OCI-LY7 (cell line): ENCODE measurements at regions not wholly inside any gene's neighbourhood (a gene's known extent, or its start where the extent isn't known, plus 50 kb on each side); places are given as distances from the start of the nearest gene placed in this dataset.
"Not testable (repeated sequence)": the region's sequence is repeated elsewhere in the genome, so short reads cannot be mapped to it uniquely, and the experiment has no call there.

ENCODE experiments used
- BruUV-seq: library from RNA; stranded (reverse); fragments of 400-500 nt; replicated peaks from 2 replicates; lab custom pipeline; 2021; lab: Mats Ljungman, UMichigan
- CTCF ChIA-PET: fragments of 300-600 bp; sonication (Branson Sonifier 250); formaldehyde crosslinking; loops from one replicate; lab custom pipeline; 2022; ENCODE audit warnings: antibody characterized with exemption; ENCODE audit not compliant: unreplicated experiment; lab: Charles Lee
- POLR2A ChIA-PET: fragments of 300-600 bp; sonication (Branson Sonifier 250); formaldehyde crosslinking; loops from one replicate; lab custom pipeline; 2022; ENCODE audit warnings: antibody characterized with exemption; lab: Charles Lee
- DNase-seq: peaks from one replicate; pipeline ENCODE4 v3.0.0-alpha.2; 2015; ENCODE audit warnings: low spot score
- H2AFZ ChIP-seq: fragments of 200-600 bp; sonication (generic), shearing (Covaris generic); 2 replicates; pipeline ENCODE4 v1.6.1; 2014; ENCODE audit warnings: mild to moderate bottlenecking, antibody characterized with exemption, low read length, moderate library complexity
- H3K27ac ChIP-seq: fragments of 200-600 bp; sonication (generic); 2 replicates; pipeline ENCODE4 v1.5.1; 2014; ENCODE audit warnings: mixed run types, low read depth, mild to moderate bottlenecking, moderate library complexity, low read length, inconsistent platforms; ENCODE audit not compliant: poor library complexity, severe bottlenecking
- H3K36me3 ChIP-seq: fragments of 200-600 bp; sonication (generic); 2 replicates; pipeline ENCODE4 v1.6.1; 2014; ENCODE audit warnings: mild to moderate bottlenecking, antibody characterized with exemption, low read length, moderate library complexity, mixed read lengths; ENCODE audit not compliant: insufficient read depth
- H3K4me1 ChIP-seq: fragments of 200-600 bp; sonication (generic); 2 replicates; pipeline ENCODE4 v1.5.1; 2014; ENCODE audit warnings: mild to moderate bottlenecking, low read length; ENCODE audit not compliant: insufficient read depth, poor library complexity, severe bottlenecking
- H3K4me2 ChIP-seq: fragments of 200-600 bp; sonication (generic); 2 replicates; pipeline ENCODE4 v1.6.1; 2014; ENCODE audit warnings: mild to moderate bottlenecking, low read length
- H3K4me3 ChIP-seq: fragments of 200-600 bp; sonication (generic); 2 replicates; pipeline ENCODE4 v1.5.1; 2014; ENCODE audit warnings: mild to moderate bottlenecking, low read depth, low read length; ENCODE audit not compliant: poor library complexity, severe bottlenecking
- H3K79me2 ChIP-seq: fragments of 200-600 bp; sonication (generic); 2 replicates; pipeline ENCODE4 v1.6.1; 2016; ENCODE audit warnings: low read depth, mild to moderate bottlenecking, low read length, moderate library complexity, mixed read lengths; ENCODE audit not compliant: insufficient read depth
- H3K9me2 ChIP-seq: fragments of 200-600 bp; sonication (generic); 2 replicates; pipeline ENCODE4 v1.6.1; 2016; ENCODE audit warnings: mild to moderate bottlenecking, low read length, mixed read lengths; ENCODE audit not compliant: insufficient read depth
- H3K9me3 ChIP-seq: fragments of 200-600 bp; sonication (generic); 2 replicates; pipeline ENCODE4 v1.6.1; 2014; ENCODE audit warnings: mild to moderate bottlenecking, mixed run types, low read length, mixed read lengths
- H4K20me1 ChIP-seq: fragments of 200-600 bp; sonication (generic); 2 replicates; pipeline ENCODE4 v1.6.1; 2014; ENCODE audit warnings: mild to moderate bottlenecking, antibody characterized with exemption, low read length, moderate library complexity, mixed read lengths; ENCODE audit not compliant: insufficient read depth
- EZH2phosphoT487 ChIP-seq: fragments of 200-600 bp; sonication (generic); IDR thresholded peaks from 2 replicates; pipeline ENCODE4 v1.6.1; 2018; ENCODE audit warnings: low read depth, borderline replicate concordance, mild to moderate bottlenecking, mixed run types, antibody characterized with exemption, low read length, moderate library complexity, mixed read lengths
- intact Hi-C: fragments of 100-400 bp; cut with micrococcal nuclease; formaldehyde crosslinking; loops from one replicate; pipeline ENCODE4 v1.10.0; 2022; ENCODE audit not compliant: unreplicated experiment
- TF ChIP-seq, protein P1 (sequence below): fragments of 200-600 bp; sonication (generic); conservative IDR thresholded peaks from 2 replicates; pipeline ENCODE4 v1.5.1; 2014; ENCODE audit warnings: mild to moderate bottlenecking, antibody characterized with exemption, low read length, moderate library complexity, mixed read lengths

DNA sequence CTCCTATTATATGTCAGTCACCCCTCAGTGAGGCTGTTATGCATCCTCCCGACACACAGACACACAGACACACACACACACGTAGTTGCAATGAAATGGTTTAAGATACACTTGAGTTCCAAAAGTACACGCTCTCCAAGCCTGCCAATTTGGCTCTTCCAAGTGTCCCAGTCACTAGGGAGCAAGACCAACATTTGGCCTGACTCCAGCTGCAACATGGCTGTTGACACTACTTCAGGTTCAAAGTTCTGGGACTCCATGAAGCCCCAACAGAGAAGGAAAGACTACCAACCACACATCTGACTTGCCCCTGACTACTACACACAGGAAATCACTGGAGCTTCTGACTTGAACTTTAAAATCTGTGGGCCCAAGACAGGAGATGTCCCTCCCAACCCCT lies 128.1 kb upstream of the KCNJ18 start:
- Histone ChIP-seq H4K20me1 (no peaks in the 10 kb centered on the region), H3K36me3 (no peaks in the 10 kb centered on the region), H3K9me3 (no peaks in the 10 kb centered on the region), H3K4me2 (no peak overlapping the region), H3K9me2 (no peaks in the 10 kb centered on the region), H3K4me1 (no peaks in the 10 kb centered on the region), H2AFZ (no peak overlapping the region), H3K4me3 (no peak overlapping the region), H3K79me2 (no peaks in the 10 kb centered on the region), H3K27ac (no peak overlapping the region)
- BruUV-seq, result no TSS peak
- DNase-seq, result no peak
- ChIA-PET CTCF (no interaction called here), POLR2A (no interaction called here)
- intact Hi-C loops, result no loop called here
- TF ChIP-seq, protein P1, sequence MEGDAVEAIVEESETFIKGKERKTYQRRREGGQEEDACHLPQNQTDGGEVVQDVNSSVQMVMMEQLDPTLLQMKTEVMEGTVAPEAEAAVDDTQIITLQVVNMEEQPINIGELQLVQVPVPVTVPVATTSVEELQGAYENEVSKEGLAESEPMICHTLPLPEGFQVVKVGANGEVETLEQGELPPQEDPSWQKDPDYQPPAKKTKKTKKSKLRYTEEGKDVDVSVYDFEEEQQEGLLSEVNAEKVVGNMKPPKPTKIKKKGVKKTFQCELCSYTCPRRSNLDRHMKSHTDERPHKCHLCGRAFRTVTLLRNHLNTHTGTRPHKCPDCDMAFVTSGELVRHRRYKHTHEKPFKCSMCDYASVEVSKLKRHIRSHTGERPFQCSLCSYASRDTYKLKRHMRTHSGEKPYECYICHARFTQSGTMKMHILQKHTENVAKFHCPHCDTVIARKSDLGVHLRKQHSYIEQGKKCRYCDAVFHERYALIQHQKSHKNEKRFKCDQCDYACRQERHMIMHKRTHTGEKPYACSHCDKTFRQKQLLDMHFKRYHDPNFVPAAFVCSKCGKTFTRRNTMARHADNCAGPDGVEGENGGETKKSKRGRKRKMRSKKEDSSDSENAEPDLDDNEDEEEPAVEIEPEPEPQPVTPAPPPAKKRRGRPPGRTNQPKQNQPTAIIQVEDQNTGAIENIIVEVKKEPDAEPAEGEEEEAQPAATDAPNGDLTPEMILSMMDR, result no peak
- no peak for TF ChIP-seq EZH2phosphoT487

DNA sequence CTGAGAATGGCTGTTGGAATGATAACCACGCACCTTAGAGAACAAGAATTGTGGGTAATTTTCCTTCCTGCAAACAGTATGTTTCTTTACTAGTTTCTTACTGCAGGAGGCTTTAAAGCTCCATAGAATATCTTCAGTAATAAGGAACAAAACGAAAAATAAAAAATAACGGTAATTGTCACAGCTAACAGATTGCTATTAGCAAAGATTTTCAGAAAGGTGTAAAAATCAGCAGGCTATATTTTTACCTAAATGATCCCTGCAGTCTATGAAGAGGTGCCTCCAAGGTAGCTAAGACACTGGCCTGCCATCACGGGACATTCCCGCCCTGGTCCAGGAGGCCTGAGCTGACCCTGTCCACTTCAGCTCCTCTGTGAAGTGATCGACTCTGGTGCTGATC lies 127.6 kb upstream of the KCNJ18 start:
- H3K79me2 ChIP-seq, H3K4me3 ChIP-seq, H4K20me1 ChIP-seq, H3K27ac ChIP-seq, intact Hi-C loops, DNase-seq, POLR2A ChIA-PET, H3K9me2 ChIP-seq, CTCF ChIA-PET, H3K36me3 ChIP-seq, H3K9me3 ChIP-seq, BruUV-seq, H3K4me2 ChIP-seq, H3K4me1 ChIP-seq, H2AFZ ChIP-seq: not testable (repeated sequence)

DNA sequence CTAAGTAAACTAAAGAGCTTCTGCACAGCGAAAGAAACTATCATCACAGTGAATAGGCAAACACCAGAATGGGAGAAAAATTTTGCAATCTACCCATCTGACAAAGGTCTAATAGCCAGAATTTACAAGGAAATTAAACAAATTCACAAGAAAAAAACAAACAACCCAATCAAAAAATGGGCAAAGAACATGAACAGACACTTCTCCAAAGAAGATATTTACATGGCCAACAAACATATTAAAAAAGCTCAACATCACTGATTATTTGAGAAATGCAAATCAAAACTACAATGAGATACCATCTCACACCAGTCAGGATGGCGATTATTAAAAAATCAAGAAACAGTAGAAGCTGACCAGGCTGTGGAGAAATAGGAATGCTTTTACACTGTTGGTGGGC lies 121.9 kb upstream of the KCNJ18 start:
- not testable (repeated sequence) for DNase-seq

DNA sequence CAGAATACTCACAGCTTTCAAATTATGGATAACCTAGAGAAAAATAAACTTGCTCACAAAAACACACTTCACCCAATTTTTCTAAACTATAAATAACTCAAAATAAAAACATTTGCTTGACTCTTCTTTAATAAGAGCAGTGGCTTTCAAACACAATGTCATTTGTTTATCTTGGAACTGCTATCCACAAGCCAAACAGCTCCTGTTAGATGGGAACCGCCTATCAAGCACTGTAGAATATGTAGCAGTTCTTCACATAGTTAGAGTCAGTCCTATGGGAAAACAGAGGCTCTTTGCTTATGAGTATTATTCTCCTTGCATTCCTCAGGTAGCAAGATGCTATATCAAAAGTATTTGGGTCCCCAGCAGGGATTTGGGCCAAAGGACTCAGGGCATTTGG lies 120.2 kb upstream of the KCNJ18 start:
- H3K4me3 ChIP-seq, H3K4me2 ChIP-seq: not testable (repeated sequence)

More for the DNA sequence above, 121.9 kb upstream of the KCNJ18 start:
- H3K4me2 ChIP-seq, BruUV-seq, intact Hi-C loops, CTCF ChIA-PET, H2AFZ ChIP-seq, H4K20me1 ChIP-seq, H3K79me2 ChIP-seq, POLR2A ChIA-PET, H3K4me3 ChIP-seq, H3K27ac ChIP-seq, H3K9me2 ChIP-seq, H3K9me3 ChIP-seq, H3K4me1 ChIP-seq, H3K36me3 ChIP-seq: not testable (repeated sequence)

DNA sequence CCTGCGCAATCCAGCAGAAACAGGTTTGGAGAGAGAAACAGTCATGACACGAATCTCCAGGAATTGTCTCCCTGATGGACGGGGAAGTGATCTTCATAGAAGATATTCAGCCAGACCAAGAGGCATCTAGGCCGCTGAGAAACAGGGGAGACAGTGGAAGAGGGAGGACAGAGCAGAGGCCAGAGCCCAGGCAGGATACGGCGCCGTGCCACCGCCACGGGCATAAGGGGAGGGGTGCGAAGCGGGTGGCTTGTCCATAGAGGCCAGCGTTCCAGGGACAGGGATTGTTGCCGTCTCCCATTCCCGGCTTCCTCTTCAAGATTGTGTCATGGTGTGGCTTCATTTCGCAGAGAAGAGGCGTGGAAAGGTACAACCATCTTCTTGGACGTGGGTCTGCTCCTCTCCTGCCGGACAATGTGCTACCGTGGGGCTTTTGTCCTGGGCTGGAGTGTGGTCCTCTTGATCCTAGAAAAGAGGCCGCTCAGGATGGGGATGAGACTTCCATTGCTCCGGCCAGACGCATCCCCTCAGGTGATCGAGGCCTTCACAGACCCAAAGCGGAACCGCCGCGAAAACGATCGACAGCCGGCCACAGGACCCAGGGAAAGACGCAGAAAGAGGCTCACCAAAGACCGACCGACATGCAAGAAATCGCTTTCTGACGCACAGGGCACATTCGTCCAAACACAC lies 118.9 kb upstream of the KCNJ18 start:
- H3K9me2 ChIP-seq, H3K27ac ChIP-seq, H3K79me2 ChIP-seq, DNase-seq, H2AFZ ChIP-seq, H3K36me3 ChIP-seq, H3K4me2 ChIP-seq, H4K20me1 ChIP-seq, CTCF ChIA-PET, H3K4me3 ChIP-seq, POLR2A ChIA-PET, intact Hi-C loops, H3K4me1 ChIP-seq, BruUV-seq, H3K9me3 ChIP-seq: not testable (repeated sequence)

More for the DNA sequence above, 120.2 kb upstream of the KCNJ18 start:
- H4K20me1 ChIP-seq, POLR2A ChIA-PET, intact Hi-C loops, CTCF ChIA-PET, H3K4me1 ChIP-seq, H2AFZ ChIP-seq, H3K36me3 ChIP-seq, H3K79me2 ChIP-seq, DNase-seq, BruUV-seq, H3K9me2 ChIP-seq, H3K9me3 ChIP-seq, H3K27ac ChIP-seq: not testable (repeated sequence)
